HepG2 (cell line): ENCODE measurements at regions not wholly inside any gene's neighbourhood (a gene's known extent, or its start where the extent isn't known, plus 50 kb on each side); places are given as distances from the start of the nearest gene placed in this dataset.
A peak's percentile ranks its signal among the peaks of the same experiment; 100 is the strongest.

Experiments used
- ATM ChIP-seq: fragments of 450-650 bp; IDR thresholded peaks from 2 replicates; pipeline ENCODE4 v1.7.1; 2017; ENCODE audit warnings: mild to moderate bottlenecking, borderline replicate concordance
- FOXC1 ChIP-seq: sonication (generic); formaldehyde crosslinking; IDR thresholded peaks from 2 replicates; pipeline ENCODE4 v1.8.0; 2022; ENCODE audit warnings: mild to moderate bottlenecking, missing genetic modification reagents, borderline replicate concordance
- HNF1B ChIP-seq: sonication (generic); formaldehyde crosslinking; IDR thresholded peaks from 2 replicates; pipeline ENCODE4 v1.5.1; 2020; ENCODE audit warnings: mild to moderate bottlenecking, moderate library complexity, missing genetic modification reagents
- IRX3 ChIP-seq: sonication (generic); formaldehyde crosslinking; IDR thresholded peaks from 2 replicates; pipeline ENCODE4 v1.8.1; 2023; ENCODE audit warnings: mild to moderate bottlenecking, low read depth, missing genetic modification reagents, borderline replicate concordance
- KLF13 ChIP-seq: sonication (generic); formaldehyde crosslinking; IDR thresholded peaks from 2 replicates; pipeline ENCODE4 v1.4.0; 2020; ENCODE audit warnings: mild to moderate bottlenecking, missing genetic modification reagents
- POLR2AphosphoS2 ChIP-seq: IDR thresholded peaks from 2 replicates; pipeline ENCODE4 v1.6.1; 2011; ENCODE audit warnings: low read depth, low read length, improper control_type of control experiment
- RAD21 ChIP-seq: fragments of 450-650 bp; formaldehyde crosslinking; IDR thresholded peaks from 2 replicates; pipeline ENCODE4 v1.5.0; 2020; ENCODE audit warnings: mild to moderate bottlenecking
- RCOR2 ChIP-seq: IDR thresholded peaks from 2 replicates; pipeline ENCODE4 v1.6.1; 2016; ENCODE audit warnings: missing biosample characterization, missing genetic modification reagents
- TBX2 ChIP-seq: sonication (generic); formaldehyde crosslinking; IDR thresholded peaks from 2 replicates; pipeline ENCODE4 v1.5.0; 2020; ENCODE audit warnings: missing genetic modification reagents, mild to moderate bottlenecking, borderline replicate concordance
- TERF1 ChIP-seq: sonication (generic); formaldehyde crosslinking; IDR thresholded peaks from 2 replicates; pipeline ENCODE4 v1.8.0; 2022; ENCODE audit warnings: mild to moderate bottlenecking, missing genetic modification reagents, moderate library complexity
- THYN1 ChIP-seq: sonication (generic); formaldehyde crosslinking; IDR thresholded peaks from 2 replicates; pipeline ENCODE4 v1.8.1; 2023; ENCODE audit warnings: low read depth, mild to moderate bottlenecking, moderate library complexity, missing genetic modification reagents, borderline replicate concordance
- TP53 ChIP-seq: sonication (generic); formaldehyde crosslinking; conservative IDR thresholded peaks from 2 replicates; pipeline ENCODE4 v1.4.0; 2020; ENCODE audit warnings: missing genetic modification reagents
- ZFP36 ChIP-seq: fragments of 150-350 bp; IDR thresholded peaks from 2 replicates; pipeline ENCODE4 v1.6.1; 2018; ENCODE audit warnings: borderline replicate concordance, low read length, low read depth; ENCODE audit not compliant: partially characterized antibody
- ZHX1 ChIP-seq: sonication (generic); formaldehyde crosslinking; IDR thresholded peaks from 2 replicates; pipeline ENCODE4 v1.8.1; 2022; ENCODE audit warnings: low read depth, mild to moderate bottlenecking, missing genetic modification reagents
- ZMYM4 ChIP-seq: sonication (generic); formaldehyde crosslinking; IDR thresholded peaks from 2 replicates; pipeline ENCODE4 v1.8.1; 2023; ENCODE audit warnings: mild to moderate bottlenecking, missing genetic modification reagents
- ZNF124 ChIP-seq: sonication (generic); formaldehyde crosslinking; IDR thresholded peaks from 2 replicates; pipeline ENCODE4 v1.4.0; 2020; ENCODE audit warnings: missing genetic modification reagents
- ZNF180 ChIP-seq: sonication (generic); formaldehyde crosslinking; IDR thresholded peaks from 2 replicates; pipeline ENCODE4 v1.4.0; 2020; ENCODE audit warnings: low read depth, missing genetic modification reagents, borderline replicate concordance
- ZNF354B ChIP-seq: sonication (generic); formaldehyde crosslinking; IDR thresholded peaks from 2 replicates; pipeline ENCODE4 v1.8.0; 2022; ENCODE audit warnings: mild to moderate bottlenecking, missing genetic modification reagents
- ZNF781 ChIP-seq: sonication (generic); formaldehyde crosslinking; IDR thresholded peaks from 2 replicates; pipeline ENCODE4 v1.5.1; 2020; ENCODE audit warnings: borderline replicate concordance, mild to moderate bottlenecking, missing genetic modification reagents; ENCODE audit errors: not compliant biosample characterization
- ZSCAN21 ChIP-seq: sonication (generic); formaldehyde crosslinking; IDR thresholded peaks from 2 replicates; pipeline ENCODE4 v1.8.0; 2022; ENCODE audit warnings: mild to moderate bottlenecking, missing genetic modification reagents, moderate library complexity, borderline replicate concordance
- ZSCAN25 ChIP-seq: sonication (generic); formaldehyde crosslinking; IDR thresholded peaks from 2 replicates; pipeline ENCODE4 v1.8.0; 2022; ENCODE audit warnings: mild to moderate bottlenecking, missing genetic modification reagents
- TF ChIP-seq, protein P1 (sequence below): sonication (generic); formaldehyde crosslinking; IDR thresholded peaks from 2 replicates; pipeline ENCODE4 v1.8.1; 2023; ENCODE audit warnings: mild to moderate bottlenecking, missing genetic modification reagents, borderline replicate concordance
- TF ChIP-seq, protein P2 (sequence below): sonication (generic); formaldehyde crosslinking; IDR thresholded peaks from 2 replicates; pipeline ENCODE4 v1.4.0; 2020; ENCODE audit warnings: mild to moderate bottlenecking, missing genetic modification reagents

- no peak for TF ChIP-seq ZNF781
- TF ChIP-seq TERF1 (CRISPR knock-in tag), result no peak
- no peak for TF ChIP-seq KLF13
- TF ChIP-seq ZNF354B (CRISPR knock-in tag), result no peak
- no peak for TF ChIP-seq THYN1 (CRISPR knock-in tag)
- TF ChIP-seq IRX3, result no peak
- TF ChIP-seq POLR2AphosphoS2, result no peak
- no peak for TF ChIP-seq ZFP36
- no peak for TF ChIP-seq RAD21
- TF ChIP-seq ZNF124 (CRISPR knock-in tag), result no peak
- TF ChIP-seq TP53, result no peak
- no peak for TF ChIP-seq HNF1B
- TF ChIP-seq ZSCAN21 (CRISPR knock-in tag), result peak; percentile 25; the same call in 1 of the 2 replicates
- 0 out of 2 replicates have a peak, but pooled peaks have one; percentile 16 for TF ChIP-seq FOXC1 (CRISPR knock-in tag)
- TF ChIP-seq ZSCAN25 (CRISPR knock-in tag), result no peak
- TF ChIP-seq ATM, result no peak
- TF ChIP-seq, protein P1, sequence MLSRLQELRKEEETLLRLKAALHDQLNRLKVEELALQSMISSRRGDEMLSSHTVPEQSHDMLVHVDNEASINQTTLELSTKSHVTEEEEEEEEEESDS, result no peak
- no peak for TF ChIP-seq RCOR2 (CRISPR knock-in tag)
- TF ChIP-seq ZMYM4 (CRISPR knock-in tag), result no peak
- TF ChIP-seq ZNF180 (CRISPR knock-in tag), result no peak
- 0 out of 2 replicates have a peak, but pooled peaks have one; percentile 21 for TF ChIP-seq TBX2 (CRISPR knock-in tag)
- 0 out of 2 replicates have a peak, but pooled peaks have one; percentile 11 for TF ChIP-seq ZHX1
- TF ChIP-seq, protein P2, sequence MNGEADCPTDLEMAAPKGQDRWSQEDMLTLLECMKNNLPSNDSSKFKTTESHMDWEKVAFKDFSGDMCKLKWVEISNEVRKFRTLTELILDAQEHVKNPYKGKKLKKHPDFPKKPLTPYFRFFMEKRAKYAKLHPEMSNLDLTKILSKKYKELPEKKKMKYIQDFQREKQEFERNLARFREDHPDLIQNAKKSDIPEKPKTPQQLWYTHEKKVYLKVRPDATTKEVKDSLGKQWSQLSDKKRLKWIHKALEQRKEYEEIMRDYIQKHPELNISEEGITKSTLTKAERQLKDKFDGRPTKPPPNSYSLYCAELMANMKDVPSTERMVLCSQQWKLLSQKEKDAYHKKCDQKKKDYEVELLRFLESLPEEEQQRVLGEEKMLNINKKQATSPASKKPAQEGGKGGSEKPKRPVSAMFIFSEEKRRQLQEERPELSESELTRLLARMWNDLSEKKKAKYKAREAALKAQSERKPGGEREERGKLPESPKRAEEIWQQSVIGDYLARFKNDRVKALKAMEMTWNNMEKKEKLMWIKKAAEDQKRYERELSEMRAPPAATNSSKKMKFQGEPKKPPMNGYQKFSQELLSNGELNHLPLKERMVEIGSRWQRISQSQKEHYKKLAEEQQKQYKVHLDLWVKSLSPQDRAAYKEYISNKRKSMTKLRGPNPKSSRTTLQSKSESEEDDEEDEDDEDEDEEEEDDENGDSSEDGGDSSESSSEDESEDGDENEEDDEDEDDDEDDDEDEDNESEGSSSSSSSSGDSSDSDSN (CRISPR knock-in tag), result no peak
Observed at GRCh38 chr6:63442870-63443269, 123.1 kb upstream of the LGSN start (continued).
